ENCODE measurements at regions not wholly inside any gene's neighbourhood (a gene's known extent, or its start where the extent isn't known, plus 50 kb on each side); places are given as distances from the start of the nearest gene placed in this dataset.

DNA sequence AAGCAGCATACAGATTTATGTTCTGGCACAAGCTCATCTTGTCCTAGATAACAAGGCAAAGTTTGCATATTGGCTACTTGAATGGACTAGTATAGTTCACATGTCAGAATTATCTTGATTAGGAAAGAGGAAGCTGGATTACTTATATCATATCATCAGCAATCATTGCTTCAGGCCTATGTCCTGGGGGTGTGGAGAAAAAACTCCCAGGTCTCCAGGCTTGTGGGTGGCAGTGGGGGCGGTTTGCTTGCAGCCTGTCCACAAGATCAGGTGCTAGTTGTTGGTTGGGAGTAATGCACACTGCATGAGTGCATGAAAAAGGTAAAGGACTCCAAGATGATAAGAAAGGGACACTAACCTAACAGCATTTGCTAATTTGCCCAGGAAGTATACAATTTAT is 326.4 kb upstream of the PDE4D start:
- no peak for TF ChIP-seq EZH2 (IDR thresholded peaks at IDR 0.05; ENCODE audit: borderline replicate concordance, low read depth, low read length, poor library complexity, severe bottlenecking)
- TF ChIP-seq, protein P1, sequence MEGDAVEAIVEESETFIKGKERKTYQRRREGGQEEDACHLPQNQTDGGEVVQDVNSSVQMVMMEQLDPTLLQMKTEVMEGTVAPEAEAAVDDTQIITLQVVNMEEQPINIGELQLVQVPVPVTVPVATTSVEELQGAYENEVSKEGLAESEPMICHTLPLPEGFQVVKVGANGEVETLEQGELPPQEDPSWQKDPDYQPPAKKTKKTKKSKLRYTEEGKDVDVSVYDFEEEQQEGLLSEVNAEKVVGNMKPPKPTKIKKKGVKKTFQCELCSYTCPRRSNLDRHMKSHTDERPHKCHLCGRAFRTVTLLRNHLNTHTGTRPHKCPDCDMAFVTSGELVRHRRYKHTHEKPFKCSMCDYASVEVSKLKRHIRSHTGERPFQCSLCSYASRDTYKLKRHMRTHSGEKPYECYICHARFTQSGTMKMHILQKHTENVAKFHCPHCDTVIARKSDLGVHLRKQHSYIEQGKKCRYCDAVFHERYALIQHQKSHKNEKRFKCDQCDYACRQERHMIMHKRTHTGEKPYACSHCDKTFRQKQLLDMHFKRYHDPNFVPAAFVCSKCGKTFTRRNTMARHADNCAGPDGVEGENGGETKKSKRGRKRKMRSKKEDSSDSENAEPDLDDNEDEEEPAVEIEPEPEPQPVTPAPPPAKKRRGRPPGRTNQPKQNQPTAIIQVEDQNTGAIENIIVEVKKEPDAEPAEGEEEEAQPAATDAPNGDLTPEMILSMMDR (conservative IDR thresholded peaks at IDR 0.05; ENCODE audit: low read depth, low read length): no peak

All from A673 (cell line).